DND-41 (cell line): ENCODE measurements at regions not wholly inside any gene's neighbourhood (a gene's known extent, or its start where the extent isn't known, plus 50 kb on each side); places are given as distances from the start of the nearest gene placed in this dataset.

Source experiments
- EZH2 ChIP-seq: IDR thresholded peaks from 3 replicates; pipeline ENCODE4 v1.6.1; 2012; ENCODE audit warnings: borderline replicate concordance, low read depth, mild to moderate bottlenecking, moderate library complexity, low read length, inconsistent platforms; ENCODE audit not compliant: severe bottlenecking
- TF ChIP-seq, protein P1 (sequence below): IDR thresholded peaks from 2 replicates; pipeline ENCODE4 v1.5.1; 2012; ENCODE audit warnings: borderline replicate concordance, low read length, moderate library complexity, mild to moderate bottlenecking; ENCODE audit not compliant: poor library complexity, severe bottlenecking; ENCODE audit errors: extremely low read depth

DNA sequence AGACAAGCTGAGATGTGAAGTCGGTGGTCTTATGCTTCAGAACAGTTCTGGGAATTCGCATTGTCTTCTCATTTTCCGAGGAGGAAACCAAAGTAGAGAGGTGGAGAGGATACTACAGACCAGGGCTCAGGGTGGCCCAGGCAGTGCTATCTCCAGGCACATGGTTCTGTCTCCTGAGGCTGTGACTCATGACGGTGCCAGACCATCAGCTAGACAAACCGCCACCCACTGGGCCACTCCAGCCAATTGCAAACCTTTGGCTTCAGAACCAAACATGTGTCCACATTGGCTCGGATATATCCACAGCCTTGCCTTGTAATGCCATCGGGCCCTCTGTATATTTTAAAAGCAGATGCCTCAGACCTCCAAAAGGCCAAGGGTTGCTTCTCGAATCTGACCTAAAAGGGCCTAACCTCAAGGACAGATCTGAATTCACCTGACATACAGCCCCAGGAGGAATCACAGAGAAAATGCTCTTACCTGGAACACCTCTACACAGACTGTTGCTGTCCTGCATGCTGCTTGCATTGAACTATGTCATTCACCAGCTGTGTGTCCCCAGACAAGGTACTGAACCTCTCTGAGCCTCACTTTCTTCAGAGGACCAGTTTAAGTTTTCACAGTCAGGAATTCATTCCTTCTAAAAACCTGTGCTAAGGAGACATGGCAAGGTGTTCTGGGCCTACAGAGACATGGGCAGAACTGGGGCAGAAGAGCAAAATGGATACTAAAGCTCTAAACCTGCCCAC, 224.9 kb upstream of the JUN start:
- TF ChIP-seq, protein P1, sequence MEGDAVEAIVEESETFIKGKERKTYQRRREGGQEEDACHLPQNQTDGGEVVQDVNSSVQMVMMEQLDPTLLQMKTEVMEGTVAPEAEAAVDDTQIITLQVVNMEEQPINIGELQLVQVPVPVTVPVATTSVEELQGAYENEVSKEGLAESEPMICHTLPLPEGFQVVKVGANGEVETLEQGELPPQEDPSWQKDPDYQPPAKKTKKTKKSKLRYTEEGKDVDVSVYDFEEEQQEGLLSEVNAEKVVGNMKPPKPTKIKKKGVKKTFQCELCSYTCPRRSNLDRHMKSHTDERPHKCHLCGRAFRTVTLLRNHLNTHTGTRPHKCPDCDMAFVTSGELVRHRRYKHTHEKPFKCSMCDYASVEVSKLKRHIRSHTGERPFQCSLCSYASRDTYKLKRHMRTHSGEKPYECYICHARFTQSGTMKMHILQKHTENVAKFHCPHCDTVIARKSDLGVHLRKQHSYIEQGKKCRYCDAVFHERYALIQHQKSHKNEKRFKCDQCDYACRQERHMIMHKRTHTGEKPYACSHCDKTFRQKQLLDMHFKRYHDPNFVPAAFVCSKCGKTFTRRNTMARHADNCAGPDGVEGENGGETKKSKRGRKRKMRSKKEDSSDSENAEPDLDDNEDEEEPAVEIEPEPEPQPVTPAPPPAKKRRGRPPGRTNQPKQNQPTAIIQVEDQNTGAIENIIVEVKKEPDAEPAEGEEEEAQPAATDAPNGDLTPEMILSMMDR = no peak
- TF ChIP-seq EZH2 = no peak
